H1 (cell line): ENCODE measurements at regions not wholly inside any gene's neighbourhood (a gene's known extent, or its start where the extent isn't known, plus 50 kb on each side); places are given as distances from the start of the nearest gene placed in this dataset.

Source experiments
- CBX5 ChIP-seq: fragments of 300-800, 300-1000 bp; sonication (generic); IDR thresholded peaks from 2 replicates; pipeline ENCODE4 v1.7.1; 2016; ENCODE audit warnings: antibody characterized with exemption, low read length, low read depth
- EGR1 ChIP-seq: IDR thresholded peaks from 2 replicates; pipeline ENCODE4 v1.6.1; 2011; ENCODE audit warnings: low read depth, low read length, borderline replicate concordance
- EZH2 ChIP-seq: fragments of 200-600 bp; sonication (generic); IDR thresholded peaks from 2 replicates; pipeline ENCODE4 v1.7.1; 2012; ENCODE audit warnings: low read depth, mild to moderate bottlenecking, moderate library complexity, low read length, inconsistent platforms; ENCODE audit not compliant: severe bottlenecking
- JUN ChIP-seq: IDR thresholded peaks from 2 replicates; pipeline ENCODE4 v1.6.1; 2011; ENCODE audit warnings: low read depth, mild to moderate bottlenecking, improper control_type of control experiment, low read length
- RBBP5 ChIP-seq: IDR thresholded peaks from 2 replicates; pipeline ENCODE4 v1.7.1; 2012; ENCODE audit warnings: low read depth, mild to moderate bottlenecking, inconsistent platforms, low read length, moderate library complexity, borderline replicate concordance
- TAF7 ChIP-seq: optimal IDR thresholded peaks from 2 replicates; pipeline ENCODE3; 2011; ENCODE audit warnings: low read depth, mild to moderate bottlenecking, inconsistent platforms, low read length, moderate library complexity, borderline replicate concordance
- TEAD4 ChIP-seq: IDR thresholded peaks from 2 replicates; pipeline ENCODE4 v1.6.1; 2012; ENCODE audit warnings: low read depth, low read length, inconsistent platforms, mixed read lengths
- TF ChIP-seq, protein P1 (sequence below): fragments of 300-600 bp; sonication (generic); IDR thresholded peaks from 2 replicates; pipeline ENCODE4 v1.7.1; 2012; ENCODE audit warnings: low read length, moderate library complexity, mild to moderate bottlenecking, inconsistent platforms; ENCODE audit not compliant: insufficient replicate concordance
- TF ChIP-seq, protein P2 (sequence below): IDR thresholded peaks from 2 replicates; pipeline ENCODE4 v1.6.1; 2012; ENCODE audit warnings: low read length, inconsistent platforms

DNA sequence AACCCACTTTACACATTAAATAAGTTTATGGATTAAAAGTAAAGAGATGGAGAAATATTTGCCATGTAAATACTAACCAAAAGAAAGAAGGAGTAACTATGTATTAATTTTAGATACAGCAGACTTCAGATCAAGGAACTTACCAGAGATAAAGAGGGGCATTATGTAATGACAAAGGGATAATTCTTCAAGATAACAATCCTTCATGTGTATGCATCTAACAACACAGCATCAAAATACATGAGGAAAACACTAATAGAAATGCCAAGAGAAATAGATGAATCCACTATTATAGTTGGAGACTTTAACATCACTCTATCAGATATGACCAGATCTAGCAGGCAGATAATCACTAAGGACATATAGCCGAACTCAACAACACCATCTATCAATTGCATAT is 149.8 kb upstream of the ANKRD55 start (continued):
- TF ChIP-seq, protein P1, sequence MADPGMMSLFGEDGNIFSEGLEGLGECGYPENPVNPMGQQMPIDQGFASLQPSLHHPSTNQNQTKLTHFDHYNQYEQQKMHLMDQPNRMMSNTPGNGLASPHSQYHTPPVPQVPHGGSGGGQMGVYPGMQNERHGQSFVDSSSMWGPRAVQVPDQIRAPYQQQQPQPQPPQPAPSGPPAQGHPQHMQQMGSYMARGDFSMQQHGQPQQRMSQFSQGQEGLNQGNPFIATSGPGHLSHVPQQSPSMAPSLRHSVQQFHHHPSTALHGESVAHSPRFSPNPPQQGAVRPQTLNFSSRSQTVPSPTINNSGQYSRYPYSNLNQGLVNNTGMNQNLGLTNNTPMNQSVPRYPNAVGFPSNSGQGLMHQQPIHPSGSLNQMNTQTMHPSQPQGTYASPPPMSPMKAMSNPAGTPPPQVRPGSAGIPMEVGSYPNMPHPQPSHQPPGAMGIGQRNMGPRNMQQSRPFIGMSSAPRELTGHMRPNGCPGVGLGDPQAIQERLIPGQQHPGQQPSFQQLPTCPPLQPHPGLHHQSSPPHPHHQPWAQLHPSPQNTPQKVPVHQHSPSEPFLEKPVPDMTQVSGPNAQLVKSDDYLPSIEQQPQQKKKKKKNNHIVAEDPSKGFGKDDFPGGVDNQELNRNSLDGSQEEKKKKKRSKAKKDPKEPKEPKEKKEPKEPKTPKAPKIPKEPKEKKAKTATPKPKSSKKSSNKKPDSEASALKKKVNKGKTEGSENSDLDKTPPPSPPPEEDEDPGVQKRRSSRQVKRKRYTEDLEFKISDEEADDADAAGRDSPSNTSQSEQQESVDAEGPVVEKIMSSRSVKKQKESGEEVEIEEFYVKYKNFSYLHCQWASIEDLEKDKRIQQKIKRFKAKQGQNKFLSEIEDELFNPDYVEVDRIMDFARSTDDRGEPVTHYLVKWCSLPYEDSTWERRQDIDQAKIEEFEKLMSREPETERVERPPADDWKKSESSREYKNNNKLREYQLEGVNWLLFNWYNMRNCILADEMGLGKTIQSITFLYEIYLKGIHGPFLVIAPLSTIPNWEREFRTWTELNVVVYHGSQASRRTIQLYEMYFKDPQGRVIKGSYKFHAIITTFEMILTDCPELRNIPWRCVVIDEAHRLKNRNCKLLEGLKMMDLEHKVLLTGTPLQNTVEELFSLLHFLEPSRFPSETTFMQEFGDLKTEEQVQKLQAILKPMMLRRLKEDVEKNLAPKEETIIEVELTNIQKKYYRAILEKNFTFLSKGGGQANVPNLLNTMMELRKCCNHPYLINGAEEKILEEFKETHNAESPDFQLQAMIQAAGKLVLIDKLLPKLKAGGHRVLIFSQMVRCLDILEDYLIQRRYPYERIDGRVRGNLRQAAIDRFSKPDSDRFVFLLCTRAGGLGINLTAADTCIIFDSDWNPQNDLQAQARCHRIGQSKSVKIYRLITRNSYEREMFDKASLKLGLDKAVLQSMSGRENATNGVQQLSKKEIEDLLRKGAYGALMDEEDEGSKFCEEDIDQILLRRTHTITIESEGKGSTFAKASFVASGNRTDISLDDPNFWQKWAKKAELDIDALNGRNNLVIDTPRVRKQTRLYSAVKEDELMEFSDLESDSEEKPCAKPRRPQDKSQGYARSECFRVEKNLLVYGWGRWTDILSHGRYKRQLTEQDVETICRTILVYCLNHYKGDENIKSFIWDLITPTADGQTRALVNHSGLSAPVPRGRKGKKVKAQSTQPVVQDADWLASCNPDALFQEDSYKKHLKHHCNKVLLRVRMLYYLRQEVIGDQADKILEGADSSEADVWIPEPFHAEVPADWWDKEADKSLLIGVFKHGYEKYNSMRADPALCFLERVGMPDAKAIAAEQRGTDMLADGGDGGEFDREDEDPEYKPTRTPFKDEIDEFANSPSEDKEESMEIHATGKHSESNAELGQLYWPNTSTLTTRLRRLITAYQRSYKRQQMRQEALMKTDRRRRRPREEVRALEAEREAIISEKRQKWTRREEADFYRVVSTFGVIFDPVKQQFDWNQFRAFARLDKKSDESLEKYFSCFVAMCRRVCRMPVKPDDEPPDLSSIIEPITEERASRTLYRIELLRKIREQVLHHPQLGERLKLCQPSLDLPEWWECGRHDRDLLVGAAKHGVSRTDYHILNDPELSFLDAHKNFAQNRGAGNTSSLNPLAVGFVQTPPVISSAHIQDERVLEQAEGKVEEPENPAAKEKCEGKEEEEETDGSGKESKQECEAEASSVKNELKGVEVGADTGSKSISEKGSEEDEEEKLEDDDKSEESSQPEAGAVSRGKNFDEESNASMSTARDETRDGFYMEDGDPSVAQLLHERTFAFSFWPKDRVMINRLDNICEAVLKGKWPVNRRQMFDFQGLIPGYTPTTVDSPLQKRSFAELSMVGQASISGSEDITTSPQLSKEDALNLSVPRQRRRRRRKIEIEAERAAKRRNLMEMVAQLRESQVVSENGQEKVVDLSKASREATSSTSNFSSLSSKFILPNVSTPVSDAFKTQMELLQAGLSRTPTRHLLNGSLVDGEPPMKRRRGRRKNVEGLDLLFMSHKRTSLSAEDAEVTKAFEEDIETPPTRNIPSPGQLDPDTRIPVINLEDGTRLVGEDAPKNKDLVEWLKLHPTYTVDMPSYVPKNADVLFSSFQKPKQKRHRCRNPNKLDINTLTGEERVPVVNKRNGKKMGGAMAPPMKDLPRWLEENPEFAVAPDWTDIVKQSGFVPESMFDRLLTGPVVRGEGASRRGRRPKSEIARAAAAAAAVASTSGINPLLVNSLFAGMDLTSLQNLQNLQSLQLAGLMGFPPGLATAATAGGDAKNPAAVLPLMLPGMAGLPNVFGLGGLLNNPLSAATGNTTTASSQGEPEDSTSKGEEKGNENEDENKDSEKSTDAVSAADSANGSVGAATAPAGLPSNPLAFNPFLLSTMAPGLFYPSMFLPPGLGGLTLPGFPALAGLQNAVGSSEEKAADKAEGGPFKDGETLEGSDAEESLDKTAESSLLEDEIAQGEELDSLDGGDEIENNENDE, result no peak
- TF ChIP-seq CBX5 (no peak), TEAD4 (no peak), TAF7 (no peak), RBBP5 (no peak), EZH2 (no peak), EGR1 (no peak), JUN (no peak)
- TF ChIP-seq, protein P2, sequence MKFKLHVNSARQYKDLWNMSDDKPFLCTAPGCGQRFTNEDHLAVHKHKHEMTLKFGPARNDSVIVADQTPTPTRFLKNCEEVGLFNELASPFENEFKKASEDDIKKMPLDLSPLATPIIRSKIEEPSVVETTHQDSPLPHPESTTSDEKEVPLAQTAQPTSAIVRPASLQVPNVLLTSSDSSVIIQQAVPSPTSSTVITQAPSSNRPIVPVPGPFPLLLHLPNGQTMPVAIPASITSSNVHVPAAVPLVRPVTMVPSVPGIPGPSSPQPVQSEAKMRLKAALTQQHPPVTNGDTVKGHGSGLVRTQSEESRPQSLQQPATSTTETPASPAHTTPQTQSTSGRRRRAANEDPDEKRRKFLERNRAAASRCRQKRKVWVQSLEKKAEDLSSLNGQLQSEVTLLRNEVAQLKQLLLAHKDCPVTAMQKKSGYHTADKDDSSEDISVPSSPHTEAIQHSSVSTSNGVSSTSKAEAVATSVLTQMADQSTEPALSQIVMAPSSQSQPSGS, result no peak
- TF ChIP-seq, all 59 proteins: peak for 0
